ENCODE measurements at regions not wholly inside any gene's neighbourhood (a gene's known extent, or its start where the extent isn't known, plus 50 kb on each side); places are given as distances from the start of the nearest gene placed in this dataset.

- H3K27me3 ChIP-seq, result no peaks in the 10 kb centered on the region
- H3K27ac ChIP-seq, result no peak overlapping the region
- peaks cover 0 to 21% of the 10 kb centered on the region in 2 donors for H3K9me3 ChIP-seq
- no peaks in the 10 kb centered on the region for H3K36me3 ChIP-seq
- no peak for TF ChIP-seq CTCF (IDR thresholded peaks at IDR 0.05)
- no peak for DNase-seq (ENCODE audit: low spot score)
- no peak overlapping the region for H3K4me3 ChIP-seq
- no peaks in the 10 kb centered on the region for H3K4me1 ChIP-seq
Observed at GRCh38 chr7:155192961-155193640, 104.6 kb upstream of the INSIG1 start.

GRCh38 chr7:155193716-155194115, 104.0 kb upstream of the INSIG1 start:
- Histone ChIP-seq H3K27ac (no peak overlapping the region), H3K4me1 (no peaks in the 10 kb centered on the region), H3K36me3 (no peaks in the 10 kb centered on the region), H3K4me3 (no peak overlapping the region), H3K27me3 (no peaks in the 10 kb centered on the region), H3K9me3 (peaks cover 0 to 21% of the 10 kb centered on the region in 2 donors)
- DNase-seq (ENCODE audit: low spot score), result no peak
- TF ChIP-seq CTCF (IDR thresholded peaks at IDR 0.05), result no peak

- Histone ChIP-seq H3K4me3 (no peak overlapping the region), H3K9me3 (peaks cover 0 to 21% of the 10 kb centered on the region in 2 donors), H3K36me3 (no peaks in the 10 kb centered on the region), H3K27me3 (no peaks in the 10 kb centered on the region), H3K27ac (no peak overlapping the region), H3K4me1 (no peaks in the 10 kb centered on the region)
- no peak for TF ChIP-seq CTCF (IDR thresholded peaks at IDR 0.05)
- DNase-seq (ENCODE audit: low spot score), result no peak
Observed at GRCh38 chr7:155194382-155195140, 103.1 kb upstream of the INSIG1 start.

- Histone ChIP-seq H3K9me3 (peaks cover 0 to 21% of the 10 kb centered on the region in 2 donors), H3K4me1 (no peaks in the 10 kb centered on the region), H3K4me3 (no peak overlapping the region), H3K36me3 (no peaks in the 10 kb centered on the region), H3K27ac (no peak overlapping the region), H3K27me3 (no peaks in the 10 kb centered on the region)
- TF ChIP-seq CTCF (IDR thresholded peaks at IDR 0.05), result no peak
- no peak for DNase-seq (ENCODE audit: low spot score)
Observed at GRCh38 chr7:155195939-155196523, 101.6 kb upstream of the INSIG1 start.

GRCh38 chr7:155198196-155198892, 99.3 kb upstream of the INSIG1 start:
- no peaks in the 10 kb centered on the region for H3K4me1 ChIP-seq
- no peak for DNase-seq (ENCODE audit: low spot score)
- no peak overlapping the region for H3K4me3 ChIP-seq
- H3K9me3 ChIP-seq, result peaks cover 0 to 21% of the 10 kb centered on the region in 2 donors
- H3K27ac ChIP-seq, result no peak overlapping the region
- no peaks in the 10 kb centered on the region for H3K36me3 ChIP-seq
- TF ChIP-seq CTCF (IDR thresholded peaks at IDR 0.05), result no peak
- no peaks in the 10 kb centered on the region for H3K27me3 ChIP-seq
